Stomach (tissue), 8 donors: ENCODE measurements at regions not wholly inside any gene's neighbourhood (a gene's known extent, or its start where the extent isn't known, plus 50 kb on each side); places are given as distances from the start of the nearest gene placed in this dataset.

Experiments
- DNase-seq, 2 donors: peaks; one replicate each; pipeline versions ENCODE4 v3.0.0 to v3.0.0-alpha.2; 2013 to 2019
- H3K27ac ChIP-seq, 5 donors: fragments of 200-600 bp in 4 of 5; sonication (generic) in 4 of 5; one replicate each; pipeline ENCODE4 v1.5.1; 2013 to 2019; ENCODE audit warnings: mild to moderate bottlenecking in 1 of 5, moderate library complexity in 1 of 5
- H3K27me3 ChIP-seq, 3 donors: fragments of 200-600 bp; sonication (generic); one replicate each; pipeline ENCODE4 v1.5.1; 2017 to 2019; ENCODE audit warnings: mixed run types in 1 of 3
- H3K36me3 ChIP-seq, 4 donors: fragments of 200-600 bp; sonication (generic); 1 replicate in 3 of 4; 2 replicates in 1 of 4; pipeline ENCODE4 v1.5.1; 2016 to 2019
- H3K4me1 ChIP-seq, 4 donors: fragments of 200-600 bp; sonication (generic); one replicate each; pipeline ENCODE4 v1.5.1; 2016 to 2019
- H3K4me3 ChIP-seq, 4 donors: fragments of 200-600 bp; sonication (generic) in 3 of 4; one replicate each; pipeline ENCODE4 v1.5.1; 2016 to 2019; ENCODE audit warnings: mild to moderate bottlenecking in 1 of 4
- H3K9me3 ChIP-seq, 4 donors: fragments of 200-600 bp; sonication (generic); one replicate each; pipeline ENCODE4 v1.5.1; 2016 to 2019
- EP300 ChIP-seq: sonication (generic); formaldehyde crosslinking; IDR thresholded peaks from one replicate; pipeline ENCODE4 v1.6.1; 2017; ENCODE audit warnings: antibody characterized with exemption
- POLR2A ChIP-seq, 4 donors: fragments of 450-650 bp; IDR thresholded peaks; one replicate each; pipeline ENCODE4 v1.6.1; 2016; ENCODE audit warnings: antibody characterized with exemption in 4 of 4, control low read depth in 2 of 4, mild to moderate bottlenecking in 1 of 4, moderate library complexity in 1 of 4
- POLR2AphosphoS5 ChIP-seq, 3 donors: sonication (generic); formaldehyde crosslinking; IDR thresholded peaks; one replicate each; pipeline ENCODE4 v1.6.1; 2016; ENCODE audit warnings: antibody characterized with exemption in 3 of 3
- WGBS, 5 donors: extraction: QIAGEN DNeasy Blood & Tissue Kit in 3 of 5; methylation state at CpG; one replicate each; pipeline versions ENCODE4 v1.1.5 to v1.1.7; 2013 to 2018; 5-methylcytosine and 5-hydroxymethylcytosine counted together
- intact Hi-C: fragments of 100-400 bp; cut with DNase I; formaldehyde crosslinking; loops from one replicate; pipeline ENCODE4 v1.15.1; 2023; ENCODE audit warnings: low total_unique reads
- TF ChIP-seq, protein P1 (sequence below), 7 experiments: fragments of 450-650 bp in 4 of 7; fragments of 200-600 bp in 3 of 7; sonication (generic) in 3 of 7; IDR thresholded peaks; one replicate each; pipeline ENCODE4 v1.5.1; 2016 to 2019; ENCODE audit warnings: antibody characterized with exemption in 7 of 7, control low read depth in 2 of 7, mild to moderate bottlenecking in 1 of 7
- donor health status: healthy with polysubstance abuse.
- donor health status: Bipolar disorder and iron deficiency.
- donor health status: healthy.

DNA sequence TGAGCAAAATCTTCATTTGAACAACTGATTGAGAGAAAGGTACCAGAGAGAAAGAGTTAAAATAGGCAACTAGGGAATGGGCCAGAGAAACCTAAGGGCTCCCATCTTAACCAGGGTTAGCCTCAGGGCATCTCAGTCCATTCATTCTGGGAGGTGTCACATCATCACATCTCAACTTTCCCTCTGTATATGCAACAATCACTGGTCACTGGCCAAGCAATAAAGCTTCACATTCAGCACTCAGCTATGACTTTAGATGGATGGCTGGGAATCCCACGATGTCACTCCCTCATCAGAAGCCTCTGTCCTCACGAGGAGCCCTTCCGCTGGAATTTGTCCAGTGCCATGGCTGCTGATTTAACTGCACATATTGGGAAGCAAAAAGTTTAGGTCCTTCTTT is 172.1 kb upstream of the MGMT start:
- no peak overlapping the region for H3K4me3 ChIP-seq

DNA sequence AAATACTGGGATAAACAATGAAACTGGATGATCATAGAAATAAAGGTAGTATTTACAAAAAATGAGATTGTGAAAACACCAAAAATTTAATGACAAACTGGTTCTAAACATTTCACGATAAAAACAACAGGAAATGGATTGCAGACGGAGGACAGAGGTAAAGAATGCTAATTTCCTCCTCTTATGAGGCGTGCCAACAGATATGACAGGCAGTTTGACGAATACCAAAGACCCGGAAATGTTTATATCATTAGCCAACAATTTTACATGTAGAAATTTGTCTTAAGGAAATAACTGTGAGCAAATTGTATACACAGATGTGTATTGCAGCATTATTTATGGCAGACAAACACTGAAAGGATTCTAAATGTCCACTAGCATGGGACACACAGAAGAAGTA is 162.0 kb upstream of the MGMT start:
- H3K4me3 ChIP-seq, result no peak overlapping the region
- H3K36me3 ChIP-seq, result no peaks in the 10 kb centered on the region
- TF ChIP-seq POLR2AphosphoS5 (IDR thresholded peaks at IDR 0.05) (no peak), POLR2A (IDR thresholded peaks at IDR 0.05) (no peak), EP300 (no peak)
- TF ChIP-seq, protein P1, sequence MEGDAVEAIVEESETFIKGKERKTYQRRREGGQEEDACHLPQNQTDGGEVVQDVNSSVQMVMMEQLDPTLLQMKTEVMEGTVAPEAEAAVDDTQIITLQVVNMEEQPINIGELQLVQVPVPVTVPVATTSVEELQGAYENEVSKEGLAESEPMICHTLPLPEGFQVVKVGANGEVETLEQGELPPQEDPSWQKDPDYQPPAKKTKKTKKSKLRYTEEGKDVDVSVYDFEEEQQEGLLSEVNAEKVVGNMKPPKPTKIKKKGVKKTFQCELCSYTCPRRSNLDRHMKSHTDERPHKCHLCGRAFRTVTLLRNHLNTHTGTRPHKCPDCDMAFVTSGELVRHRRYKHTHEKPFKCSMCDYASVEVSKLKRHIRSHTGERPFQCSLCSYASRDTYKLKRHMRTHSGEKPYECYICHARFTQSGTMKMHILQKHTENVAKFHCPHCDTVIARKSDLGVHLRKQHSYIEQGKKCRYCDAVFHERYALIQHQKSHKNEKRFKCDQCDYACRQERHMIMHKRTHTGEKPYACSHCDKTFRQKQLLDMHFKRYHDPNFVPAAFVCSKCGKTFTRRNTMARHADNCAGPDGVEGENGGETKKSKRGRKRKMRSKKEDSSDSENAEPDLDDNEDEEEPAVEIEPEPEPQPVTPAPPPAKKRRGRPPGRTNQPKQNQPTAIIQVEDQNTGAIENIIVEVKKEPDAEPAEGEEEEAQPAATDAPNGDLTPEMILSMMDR (IDR thresholded peaks at IDR 0.05), result no peak
- H3K27me3 ChIP-seq, result no peaks in the 10 kb centered on the region
- H3K27ac ChIP-seq, result no peak overlapping the region
- no peak for DNase-seq
- intact Hi-C loops, result no loop called here
- no peaks in the 10 kb centered on the region for H3K4me1 ChIP-seq
- peaks cover 0 to 9% (median 0%) of the 10 kb centered on the region in 4 donors for H3K9me3 ChIP-seq
- WGBS, 5 donors, result 39 to 64% (median 54%) methylated on average over 5 of the region's 5 CpGs

More for the DNA sequence above, 172.1 kb upstream of the MGMT start:
- WGBS, 5 donors, result 76 to 82% (median 81%) methylated on average over 3 of the region's 3 CpGs
- Histone ChIP-seq H3K36me3 (no peaks in the 10 kb centered on the region), H3K9me3 (no peaks in the 10 kb centered on the region), H3K4me1 (no peaks in the 10 kb centered on the region), H3K27me3 (peaks cover 0 to 8% (median 0%) of the 10 kb centered on the region in 3 donors), H3K27ac (no peak overlapping the region)
- DNase-seq, result no peak
- TF ChIP-seq, protein P1 (IDR thresholded peaks at IDR 0.05), result no peak
- no peak for TF ChIP-seq EP300
- intact Hi-C loops, result no loop called here

DNA sequence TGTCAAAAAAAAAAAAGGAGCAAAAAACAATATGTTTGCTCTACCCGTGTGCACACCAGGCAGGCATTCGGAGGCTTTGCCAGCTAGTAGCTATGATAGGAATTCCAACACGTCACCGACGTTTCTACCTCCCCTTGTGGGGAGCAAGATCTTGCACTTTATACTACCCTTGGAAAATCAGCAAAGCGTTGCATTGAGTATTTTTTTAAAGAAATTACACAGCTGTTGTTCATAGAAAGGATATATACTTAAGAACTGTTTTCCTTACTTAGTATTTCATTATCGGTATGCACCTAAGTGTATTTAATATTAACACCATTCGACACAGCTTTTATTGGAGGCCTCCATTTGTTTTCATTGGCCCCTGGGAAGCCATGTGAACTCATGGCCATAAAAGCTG is 159.9 kb upstream of the MGMT start:
- Histone ChIP-seq H3K27me3 (peaks cover 0 to 3% (median 0%) of the 10 kb centered on the region in 3 donors), H3K4me1 (no peaks in the 10 kb centered on the region), H3K9me3 (peaks cover 0 to 4% (median 0%) of the 10 kb centered on the region in 4 donors), H3K27ac (no peak overlapping the region), H3K36me3 (no peaks in the 10 kb centered on the region), H3K4me3 (no peak overlapping the region)
- 61 to 79% (median 66%) methylated on average over 8 of the region's 8 CpGs for WGBS, 5 donors
- DNase-seq, result no peak
- no peak for TF ChIP-seq POLR2AphosphoS5 (IDR thresholded peaks at IDR 0.05)
- TF ChIP-seq EP300, result no peak
- no peak for TF ChIP-seq POLR2A (IDR thresholded peaks at IDR 0.05)
- TF ChIP-seq, protein P1 (IDR thresholded peaks at IDR 0.05), result no peak
- intact Hi-C loops, result no loop called here

DNA sequence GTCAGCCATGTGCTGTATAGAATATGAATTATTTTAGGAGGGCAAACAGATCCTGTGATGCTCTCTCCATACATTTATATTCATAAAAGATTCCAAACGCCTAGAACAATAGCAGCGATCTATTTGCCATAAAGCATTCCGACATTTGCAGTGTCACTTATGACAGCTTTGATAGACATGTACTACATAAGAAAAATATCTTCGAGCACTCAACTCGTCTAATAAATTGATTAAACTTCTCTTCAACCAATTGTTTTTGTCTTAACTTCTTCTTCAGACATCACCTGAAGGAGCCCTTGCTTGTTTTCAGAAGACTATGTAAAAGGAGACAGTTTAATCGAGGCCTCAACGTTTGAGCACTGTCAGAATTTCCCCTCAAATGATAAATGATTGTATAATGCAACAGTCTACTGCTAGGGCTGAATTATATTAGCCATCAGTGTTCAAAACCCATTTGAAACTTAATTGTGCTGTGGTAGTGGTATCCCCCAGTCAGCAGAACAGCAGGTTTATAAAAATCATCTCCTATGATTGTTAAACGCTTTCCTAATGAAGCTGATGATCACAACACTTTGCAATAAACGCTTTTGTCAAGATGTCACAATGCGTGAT is 158.0 kb upstream of the MGMT start:
- DNase-seq, result no peak
- Histone ChIP-seq H3K4me1 (no peaks in the 10 kb centered on the region), H3K36me3 (no peaks in the 10 kb centered on the region), H3K27ac (no peak overlapping the region), H3K4me3 (no peak overlapping the region), H3K27me3 (peaks cover 0 to 4% (median 0%) of the 10 kb centered on the region in 3 donors), H3K9me3 (no peaks in the 10 kb centered on the region)
- TF ChIP-seq, protein P1 (IDR thresholded peaks at IDR 0.05), result no peak
- TF ChIP-seq EP300, result no peak
- TF ChIP-seq POLR2A (IDR thresholded peaks at IDR 0.05), result no peak
- TF ChIP-seq POLR2AphosphoS5 (IDR thresholded peaks at IDR 0.05), result no peak
- 69 to 80% (median 79%) methylated on average over 10 of the region's 10 CpGs for WGBS, 5 donors
- intact Hi-C loops, result no loop called here
